CD4-positive, alpha-beta T cell (primary cell): ENCODE measurements at regions not wholly inside any gene's neighbourhood (a gene's known extent, or its start where the extent isn't known, plus 50 kb on each side); places are given as distances from the start of the nearest gene placed in this dataset.
"Not testable (repeated sequence)": the region's sequence is repeated elsewhere in the genome, so short reads cannot be mapped to it uniquely, and the experiment has no call there.

Experiments
- ATAC-seq: fragments of 200-7000 bp; cut with Tn5 transposase; one replicate; pipeline ENCODE4 v1.10.0; 2022; ENCODE audit warnings: mild to moderate bottlenecking; ENCODE audit not compliant: poor library complexity
- CTCF ChIA-PET: fragments of 350-600 bp; sonication (Branson Sonifier 250); formaldehyde crosslinking; loops from one replicate; lab custom pipeline; 2021; ENCODE audit warnings: antibody characterized with exemption, inconsistent platforms; lab: Charles Lee
- POLR2A ChIA-PET: fragments of 350-600 bp; sonication (Branson Sonifier 250); formaldehyde crosslinking; loops from one replicate; lab custom pipeline; 2021; ENCODE audit warnings: antibody characterized with exemption, inconsistent platforms; lab: Charles Lee
- DNase-seq, 14 experiments: peaks; one replicate each; pipeline ENCODE4 v3.0.0-alpha.2; 2013 to 2020; ENCODE audit warnings: mixed read lengths in 2 of 14
- H3K27ac ChIP-seq, 2 donors: one replicate each; pipeline versions ENCODE4 v1.5.1 to v1.7.0; 2013; ENCODE audit warnings: low read length in 2 of 2, low read depth in 1 of 2, mild to moderate bottlenecking in 1 of 2
- H3K27me3 ChIP-seq, 2 experiments: 1 replicate in 1 of 2; 2 replicates in 1 of 2; pipeline versions ENCODE4 v1.6.1 to v1.7.0; 2013; ENCODE audit warnings: low read length in 2 of 2, control low read depth in 1 of 2, mild to moderate bottlenecking in 1 of 2, moderate library complexity in 1 of 2; ENCODE audit not compliant: insufficient read depth in 2 of 2, control insufficient read depth in 1 of 2
- H3K36me3 ChIP-seq: one replicate; pipeline ENCODE4 v1.6.1; 2013; ENCODE audit warnings: low read length, control low read depth; ENCODE audit not compliant: insufficient read depth
- H3K4me1 ChIP-seq: one replicate; pipeline ENCODE4 v1.6.1; 2013; ENCODE audit warnings: low read length, control low read depth; ENCODE audit not compliant: insufficient read depth
- H3K4me3 ChIP-seq: one replicate; pipeline ENCODE4 v1.5.1; 2013; ENCODE audit warnings: mild to moderate bottlenecking, low read length, moderate library complexity
- H3K9me3 ChIP-seq, 2 experiments: 1 replicate in 1 of 2; 2 replicates in 1 of 2; pipeline versions ENCODE4 v1.6.1 to v1.7.0; 2013; ENCODE audit warnings: low read length in 2 of 2, mild to moderate bottlenecking in 2 of 2, control low read depth in 1 of 2, moderate library complexity in 1 of 2; ENCODE audit not compliant: control insufficient read depth in 1 of 2, insufficient read depth in 1 of 2
- H3K27ac Mint-ChIP-seq: one replicate; pipeline ENCODE4 v1.8.0; 2020; ENCODE audit warnings: mixed read lengths
- H3K27me3 Mint-ChIP-seq: one replicate; pipeline ENCODE4 v1.8.0; 2021; ENCODE audit warnings: mixed read lengths
- H3K36me3 Mint-ChIP-seq: one replicate; pipeline ENCODE4 v1.8.0; 2021; ENCODE audit warnings: low read depth, mixed read lengths
- H3K4me1 Mint-ChIP-seq: one replicate; pipeline ENCODE4 v1.8.0; 2021; ENCODE audit warnings: low read depth, mixed read lengths
- H3K4me3 Mint-ChIP-seq: one replicate; pipeline ENCODE4 v1.8.0; 2020; ENCODE audit warnings: mild to moderate bottlenecking, mixed read lengths
- H3K9me3 Mint-ChIP-seq: one replicate; pipeline ENCODE4 v1.8.0; 2020; ENCODE audit warnings: mixed read lengths
- intact Hi-C, 2 experiments: fragments of 100-400 bp; cut with DNase I in 1 of 2; cut with micrococcal nuclease in 1 of 2; formaldehyde crosslinking; loops; one replicate each; pipeline versions ENCODE4 v1.15.1 to v1.9.0; 2023 to 2025; cut with DNase I, micrococcal nuclease

- H3K4me1 Mint-ChIP-seq, result peaks cover 10% of the 10 kb centered on the region
- peak overlapping the region; percentile 38 for H3K4me3 Mint-ChIP-seq
- H3K9me3 ChIP-seq, H3K27ac Mint-ChIP-seq, H3K27ac ChIP-seq, POLR2A ChIA-PET, H3K4me3 ChIP-seq, ATAC-seq, H3K27me3 ChIP-seq, DNase-seq, intact Hi-C loops, H3K36me3 Mint-ChIP-seq, CTCF ChIA-PET, H3K9me3 Mint-ChIP-seq, H3K36me3 ChIP-seq, H3K27me3 Mint-ChIP-seq: not testable (repeated sequence)
- H3K4me1 ChIP-seq, result peaks cover 14% of the 10 kb centered on the region
These were observed 54.7 kb downstream of the PROP1 start for GRCh38 chr5:177941386-177941785.

- H3K36me3 ChIP-seq, CTCF ChIA-PET, H3K27ac Mint-ChIP-seq, H3K27me3 ChIP-seq, H3K27ac ChIP-seq, POLR2A ChIA-PET, H3K36me3 Mint-ChIP-seq, H3K9me3 ChIP-seq, intact Hi-C loops, H3K9me3 Mint-ChIP-seq, H3K27me3 Mint-ChIP-seq: not testable (repeated sequence)
- DNase-seq (peak in 3 of 14 experiments; percentile 4 to 7 (median 6)), ATAC-seq (peak; percentile 32)
- H3K4me3 ChIP-seq, result peak overlapping the region; percentile 16
- peaks cover 14% of the 10 kb centered on the region for H3K4me1 ChIP-seq
- Mint-ChIP-seq H3K4me1 (peaks cover 10% of the 10 kb centered on the region), H3K4me3 (peak overlapping the region; percentile 84)
These were observed 56.5 kb downstream of the PROP1 start for GRCh38 chr5:177939246-177940171.

DNA sequence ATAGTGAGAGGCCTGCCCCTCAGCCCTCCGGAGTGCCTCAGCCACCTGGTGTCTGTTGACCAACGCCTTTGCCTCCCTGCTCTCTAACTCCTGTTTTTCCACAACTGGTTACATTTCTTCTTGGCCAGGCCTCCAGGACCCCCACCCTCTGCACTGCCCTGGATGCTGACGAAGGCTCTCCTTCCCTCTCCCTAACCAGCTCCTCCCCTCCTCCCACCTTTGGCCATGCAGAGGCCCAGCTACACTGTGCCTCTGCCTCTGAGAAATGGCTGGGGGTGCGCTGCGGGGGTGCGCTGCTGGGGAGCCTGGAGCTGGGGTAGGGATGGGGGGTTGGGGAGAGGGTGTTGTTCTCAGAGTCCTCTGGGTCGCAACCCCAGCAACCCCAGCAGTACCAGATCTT lies 57.3 kb downstream of the PROP1 start:
- DNase-seq, CTCF ChIA-PET: not testable (repeated sequence)
- H3K4me3 Mint-ChIP-seq, result peak overlapping the region; percentile 84

GRCh38 chr5:177934233-177934632 lies 61.8 kb downstream of the PROP1 start:
- H3K9me3 ChIP-seq, POLR2A ChIA-PET, H3K4me1 Mint-ChIP-seq, DNase-seq, H3K36me3 ChIP-seq, H3K27me3 ChIP-seq, H3K4me3 Mint-ChIP-seq, H3K27me3 Mint-ChIP-seq, H3K27ac Mint-ChIP-seq, intact Hi-C loops, H3K4me3 ChIP-seq, H3K27ac ChIP-seq, ATAC-seq, H3K9me3 Mint-ChIP-seq, H3K36me3 Mint-ChIP-seq: not testable (repeated sequence)
- peaks cover 12% of the 10 kb centered on the region for H3K4me1 ChIP-seq
- CTCF ChIA-PET, result interaction anchor here (0.9 kb wide), 1 partner anchor 12 kb away, joined by 3 read pairs; no protein-coding TSS in a partner anchor

More for the DNA sequence above, 57.3 kb downstream of the PROP1 start:
- H3K27me3 ChIP-seq, intact Hi-C loops, POLR2A ChIA-PET, H3K9me3 ChIP-seq, H3K36me3 ChIP-seq, H3K27me3 Mint-ChIP-seq, H3K36me3 Mint-ChIP-seq, H3K27ac Mint-ChIP-seq, H3K9me3 Mint-ChIP-seq, H3K27ac ChIP-seq, ATAC-seq: not testable (repeated sequence)
- H3K4me1 Mint-ChIP-seq, result peaks cover 10% of the 10 kb centered on the region
- H3K4me3 ChIP-seq, result peak overlapping the region; percentile 16
- H3K4me1 ChIP-seq, result peaks cover 14% of the 10 kb centered on the region

DNA sequence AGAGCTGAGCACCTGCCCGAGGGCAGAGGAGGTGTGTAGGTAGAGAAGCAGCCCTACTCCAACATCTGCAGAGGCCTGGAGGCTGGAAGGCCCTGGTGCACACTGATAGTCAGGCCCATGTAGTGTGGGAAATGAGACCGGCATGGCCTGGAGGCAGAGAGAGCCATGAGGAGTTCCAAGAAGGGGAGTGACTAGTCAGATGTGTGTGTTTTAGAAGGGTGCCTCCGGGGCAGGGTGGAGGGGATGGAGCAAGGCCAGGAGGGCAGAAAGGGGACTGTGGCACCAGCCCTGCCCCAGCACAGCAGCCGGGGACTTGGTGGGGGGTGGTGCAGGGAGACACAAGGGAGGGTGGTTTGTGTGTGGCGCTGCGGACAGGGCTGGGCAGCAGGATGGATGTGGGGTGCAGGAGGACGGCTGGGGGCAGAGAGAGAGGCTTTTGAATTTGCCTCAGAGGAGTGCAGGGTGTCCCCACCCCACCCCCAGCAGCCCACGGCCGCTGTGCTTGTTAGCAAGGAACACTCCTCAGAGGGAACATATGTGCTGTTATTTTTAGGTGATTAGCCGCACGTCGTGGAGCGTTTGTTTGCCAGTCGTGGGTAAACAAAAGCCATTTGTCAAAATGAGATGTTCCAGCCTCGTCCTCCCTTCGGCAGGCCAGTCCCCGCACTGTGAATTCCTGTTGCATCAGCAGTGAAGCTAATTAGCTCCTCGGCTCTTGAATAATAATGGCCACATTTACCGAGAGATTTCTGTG lies 65.6 kb downstream of the PROP1 start:
- H3K4me3 ChIP-seq, CTCF ChIA-PET, H3K27ac Mint-ChIP-seq, H3K9me3 Mint-ChIP-seq, H3K4me1 Mint-ChIP-seq, H3K4me1 ChIP-seq, H3K27me3 Mint-ChIP-seq, POLR2A ChIA-PET, H3K27me3 ChIP-seq, H3K9me3 ChIP-seq, DNase-seq, H3K36me3 Mint-ChIP-seq, ATAC-seq, H3K36me3 ChIP-seq, H3K27ac ChIP-seq, H3K4me3 Mint-ChIP-seq, intact Hi-C loops: not testable (repeated sequence)

GRCh38 chr5:177929618-177930017 lies 66.4 kb downstream of the PROP1 start:
- POLR2A ChIA-PET, result not testable (repeated sequence)

More at GRCh38 chr5:177929618-177930017, 66.4 kb downstream of the PROP1 start:
- H3K27ac Mint-ChIP-seq, H3K4me3 ChIP-seq, intact Hi-C loops, H3K9me3 ChIP-seq, H3K27me3 ChIP-seq, H3K36me3 Mint-ChIP-seq, H3K36me3 ChIP-seq, ATAC-seq, H3K4me1 ChIP-seq, H3K27ac ChIP-seq, CTCF ChIA-PET, DNase-seq, H3K27me3 Mint-ChIP-seq, H3K4me3 Mint-ChIP-seq, H3K9me3 Mint-ChIP-seq, H3K4me1 Mint-ChIP-seq: not testable (repeated sequence)
